HEK293 (cell line): ENCODE measurements at regions not wholly inside any gene's neighbourhood (a gene's known extent, or its start where the extent isn't known, plus 50 kb on each side); places are given as distances from the start of the nearest gene placed in this dataset.

ENCODE experiments used
- CTCF ChIA-PET: fragments of 350-600 bp; formaldehyde crosslinking; extraction: SDS; loops from one replicate; lab custom pipeline; 2021; ENCODE audit warnings: antibody characterized with exemption; lab: Yijun Ruan, JAX
- POLR2A ChIA-PET: fragments of 300-600 bp; formaldehyde crosslinking; extraction: SDS; loops from one replicate; lab custom pipeline; 2020; ENCODE audit warnings: antibody characterized with exemption, inconsistent platforms; lab: Yijun Ruan, JAX
- H3K27ac ChIP-seq: fragments of 200-500 bp; sonication (Bioruptor generic); 2 replicates; pipeline ENCODE4 v1.5.1; 2014; ENCODE audit warnings: low read depth, low read length, control low read depth, inconsistent platforms; ENCODE audit errors: extremely low read depth
- H3K36me3 ChIP-seq, 2 experiments: fragments of 200-500 bp in 1 of 2; sonication (Bioruptor generic) in 1 of 2; 1 replicate in 1 of 2; 2 replicates in 1 of 2; pipeline ENCODE4 v1.5.1; 2014 to 2017; ENCODE audit warnings: inconsistent platforms in 2 of 2, low read length in 2 of 2; ENCODE audit not compliant: control insufficient read depth in 2 of 2, insufficient read depth in 1 of 2
- H3K4me1 ChIP-seq: fragments of 200-500 bp; sonication (Bioruptor generic); 2 replicates; pipeline ENCODE4 v1.5.1; 2014; ENCODE audit warnings: mild to moderate bottlenecking, low read length, inconsistent platforms; ENCODE audit not compliant: control insufficient read depth, insufficient read depth
- H3K4me3 ChIP-seq: 2 replicates; pipeline ENCODE4 v1.5.1; 2011; ENCODE audit warnings: low read depth, mild to moderate bottlenecking, control low read depth, low read length, moderate library complexity
- H3K9me3 ChIP-seq: fragments of 200-500 bp; sonication (Bioruptor generic); 2 replicates; pipeline ENCODE4 v1.5.1; 2014; ENCODE audit warnings: low read depth, low read length, inconsistent platforms; ENCODE audit not compliant: control insufficient read depth, insufficient read depth
- BCL11A ChIP-seq: fragments of 450-650 bp; formaldehyde crosslinking; IDR thresholded peaks from 2 replicates; pipeline ENCODE4 v1.5.1; 2016; ENCODE audit warnings: low read depth, missing biosample characterization, missing genetic modification characterization
- ELK4 ChIP-seq: IDR thresholded peaks from 2 replicates; pipeline ENCODE4 v1.6.1; 2011; ENCODE audit warnings: mild to moderate bottlenecking, low read depth, low read length, borderline replicate concordance
- KLF10 ChIP-seq: fragments of 450-650 bp; IDR thresholded peaks from 2 replicates; pipeline ENCODE4 v1.5.1; 2018; ENCODE audit warnings: missing biosample characterization, mild to moderate bottlenecking, missing genetic modification characterization
- OVOL3 ChIP-seq: fragments of 450-650 bp; formaldehyde crosslinking; IDR thresholded peaks from 2 replicates; pipeline ENCODE4 v1.5.1; 2016; ENCODE audit warnings: missing biosample characterization, missing genetic modification characterization
- PRDM1 ChIP-seq: fragments of 450-650 bp; formaldehyde crosslinking; IDR thresholded peaks from 2 replicates; pipeline ENCODE4; 2016; ENCODE audit warnings: missing biosample characterization, missing genetic modification characterization
- PRDM6 ChIP-seq: fragments of 450-650 bp; formaldehyde crosslinking; IDR thresholded peaks from 2 replicates; pipeline ENCODE4 v1.5.1; 2017; ENCODE audit warnings: missing biosample characterization, missing genetic modification characterization
- SCRT2 ChIP-seq: fragments of 450-650 bp; formaldehyde crosslinking; IDR thresholded peaks from 2 replicates; pipeline ENCODE4 v1.5.1; 2016; ENCODE audit warnings: missing biosample characterization, missing genetic modification characterization
- SP7 ChIP-seq: fragments of 450-650 bp; formaldehyde crosslinking; IDR thresholded peaks from 2 replicates; pipeline ENCODE4 v1.5.1; 2016; ENCODE audit warnings: missing biosample characterization, missing genetic modification characterization
- ZBTB44 ChIP-seq: fragments of 450-650 bp; IDR thresholded peaks from 2 replicates; pipeline ENCODE4 v1.5.1; 2018; ENCODE audit warnings: missing biosample characterization, mild to moderate bottlenecking, missing genetic modification characterization
- ZNF2 ChIP-seq: fragments of 450-650 bp; formaldehyde crosslinking; IDR thresholded peaks from 2 replicates; pipeline ENCODE4 v1.5.1; 2016; ENCODE audit warnings: missing biosample characterization, missing genetic modification characterization
- ZNF354C ChIP-seq: fragments of 450-650 bp; formaldehyde crosslinking; IDR thresholded peaks from 2 replicates; pipeline ENCODE4 v1.5.1; 2016; ENCODE audit warnings: missing biosample characterization, missing genetic modification characterization, low read depth, borderline replicate concordance
- ZNF362 ChIP-seq: fragments of 450-650 bp; formaldehyde crosslinking; IDR thresholded peaks from 2 replicates; pipeline ENCODE4 v1.5.1; 2016; ENCODE audit warnings: missing biosample characterization, missing genetic modification characterization
- ZNF391 ChIP-seq: fragments of 450-650 bp; formaldehyde crosslinking; IDR thresholded peaks from 2 replicates; pipeline ENCODE4 v1.5.1; 2016; ENCODE audit warnings: low read depth, missing biosample characterization, missing genetic modification characterization, borderline replicate concordance
- ZNF394 ChIP-seq: fragments of 450-650 bp; formaldehyde crosslinking; IDR thresholded peaks from 2 replicates; pipeline ENCODE4 v1.5.1; 2016; ENCODE audit warnings: missing biosample characterization, missing genetic modification characterization, mild to moderate bottlenecking, moderate library complexity, borderline replicate concordance
- ZNF510 ChIP-seq: fragments of 450-650 bp; formaldehyde crosslinking; IDR thresholded peaks from 2 replicates; pipeline ENCODE4 v1.5.1; 2018; ENCODE audit warnings: mild to moderate bottlenecking, missing genetic modification characterization, missing biosample characterization; ENCODE audit not compliant: insufficient replicate concordance
- ZNF560 ChIP-seq: fragments of 450-650 bp; formaldehyde crosslinking; IDR thresholded peaks from 2 replicates; pipeline ENCODE4 v1.5.1; 2017; ENCODE audit warnings: missing biosample characterization, missing genetic modification characterization, borderline replicate concordance
- ZNF580 ChIP-seq: fragments of 450-650 bp; formaldehyde crosslinking; IDR thresholded peaks from 2 replicates; pipeline ENCODE4 v1.5.1; 2016; ENCODE audit warnings: missing biosample characterization, missing genetic modification characterization
- ZNF677 ChIP-seq: fragments of 450-650 bp; IDR thresholded peaks from 2 replicates; pipeline ENCODE4 v1.5.0; 2018; ENCODE audit warnings: missing biosample characterization, mild to moderate bottlenecking, missing genetic modification characterization, moderate library complexity
- TF ChIP-seq, protein P1 (sequence below): fragments of 450-650 bp; formaldehyde crosslinking; IDR thresholded peaks from 2 replicates; pipeline ENCODE4 v1.5.1; 2017; ENCODE audit warnings: missing biosample characterization, missing genetic modification characterization

- TF ChIP-seq, protein P1, sequence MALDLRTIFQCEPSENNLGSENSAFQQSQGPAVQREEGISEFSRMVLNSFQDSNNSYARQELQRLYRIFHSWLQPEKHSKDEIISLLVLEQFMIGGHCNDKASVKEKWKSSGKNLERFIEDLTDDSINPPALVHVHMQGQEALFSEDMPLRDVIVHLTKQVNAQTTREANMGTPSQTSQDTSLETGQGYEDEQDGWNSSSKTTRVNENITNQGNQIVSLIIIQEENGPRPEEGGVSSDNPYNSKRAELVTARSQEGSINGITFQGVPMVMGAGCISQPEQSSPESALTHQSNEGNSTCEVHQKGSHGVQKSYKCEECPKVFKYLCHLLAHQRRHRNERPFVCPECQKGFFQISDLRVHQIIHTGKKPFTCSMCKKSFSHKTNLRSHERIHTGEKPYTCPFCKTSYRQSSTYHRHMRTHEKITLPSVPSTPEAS, result no peak; the same call in 1 of the 2 replicates
- TF ChIP-seq ZNF580 (tag by site-specific recombination), result 0 out of 2 replicates have a peak, but pooled peaks have one; percentile 27
- peak; percentile 100 for TF ChIP-seq ZBTB44 (tag by site-specific recombination)
- TF ChIP-seq OVOL3 (tag by site-specific recombination), result peak; percentile 70; the same call in 1 of the 2 replicates
- no peak for TF ChIP-seq ZNF560 (tag by site-specific recombination)
- no peak for TF ChIP-seq ELK4
- TF ChIP-seq ZNF391 (tag by site-specific recombination), result 0 out of 2 replicates have a peak, but pooled peaks have one; percentile 46
- peak; percentile 37; the same call in 1 of the 2 replicates for TF ChIP-seq KLF10 (tag by site-specific recombination)
These were observed 393.7 kb upstream of the FANCL start (continued) for GRCh38 chr2:58634653-58635370.

GRCh38 chr2:58633613-58634365 lies 392.7 kb upstream of the FANCL start:
- TF ChIP-seq PRDM1 (tag by site-specific recombination), result peak; percentile 68
- peak; percentile 86 for TF ChIP-seq ZNF362 (tag by site-specific recombination)
- no peak for TF ChIP-seq ZNF677
- no peak for TF ChIP-seq ZNF2 (tag by site-specific recombination)
- TF ChIP-seq ZNF510 (tag by site-specific recombination), result no peak
- no peak for TF ChIP-seq SCRT2 (tag by site-specific recombination)
- TF ChIP-seq BCL11A (tag by site-specific recombination), result 0 out of 2 replicates have a peak, but pooled peaks have one; percentile 37
- TF ChIP-seq ZNF354C (tag by site-specific recombination), result no peak
- TF ChIP-seq PRDM6 (tag by site-specific recombination), result peak; percentile 61
- TF ChIP-seq SP7 (tag by site-specific recombination), result peak; percentile 45; the same call in 1 of the 2 replicates
- TF ChIP-seq ZNF394 (tag by site-specific recombination), result peak; percentile 67; the same call in 1 of the 2 replicates
- POLR2A ChIA-PET, result interaction anchor here (0.9 kb wide), 1 partner anchor 98 kb away, joined by 3 read pairs; no protein-coding TSS in a partner anchor
- Histone ChIP-seq H3K9me3 (no peaks in the 10 kb centered on the region), H3K27ac (no peak overlapping the region), H3K4me1 (peaks cover 25% of the 10 kb centered on the region), H3K36me3 (no peaks in the 10 kb centered on the region), H3K4me3 (no peak overlapping the region)
- CTCF ChIA-PET, result interaction anchor here (0.9 to 1.1 kb wide), 2 partner anchors 15 to 32 kb away, joined by 3 to 5 read pairs; no protein-coding TSS in a partner anchor
